H7 (cell line): ENCODE measurements at regions not wholly inside any gene's neighbourhood (a gene's known extent, or its start where the extent isn't known, plus 50 kb on each side); places are given as distances from the start of the nearest gene placed in this dataset.
"Not testable (repeated sequence)": the region's sequence is repeated elsewhere in the genome, so short reads cannot be mapped to it uniquely, and the experiment has no call there.

ENCODE experiments used
- DNase-seq: peaks from one replicate; pipeline ENCODE4 v3.0.0; 2012
- H3K27me3 ChIP-seq: 2 replicates; pipeline ENCODE4 v1.6.0; 2011; ENCODE audit warnings: mild to moderate bottlenecking, low read length; ENCODE audit not compliant: control insufficient read depth, insufficient read depth
- H3K36me3 ChIP-seq: replicated peaks from 2 replicates; pipeline ENCODE4 v1.5.1; 2011; ENCODE audit warnings: low read length; ENCODE audit not compliant: control insufficient read depth, insufficient read depth
- H3K4me3 ChIP-seq: 2 replicates; pipeline ENCODE4 v1.5.1; 2011; ENCODE audit warnings: low read depth, mild to moderate bottlenecking, control low read depth, low read length, moderate library complexity; ENCODE audit not compliant: insufficient read depth

DNA sequence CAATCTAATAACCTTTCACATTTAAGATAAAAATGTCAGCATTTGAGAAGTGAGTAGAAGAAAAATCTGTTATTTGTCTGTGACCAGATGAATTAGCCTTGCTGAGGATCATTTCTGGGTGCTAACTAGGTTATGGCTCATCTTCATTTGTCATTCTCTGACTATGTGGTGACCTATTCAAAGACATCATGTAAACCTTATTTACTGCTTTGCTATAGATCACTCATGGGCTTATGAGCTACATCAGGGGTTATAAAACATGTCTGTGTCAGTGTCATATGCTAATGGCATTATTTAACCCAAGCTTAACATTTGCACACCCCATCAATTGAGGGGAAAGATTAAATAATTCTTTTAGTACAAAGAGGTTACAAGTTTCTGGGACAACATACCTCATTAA, 555.5 kb upstream of the CYLC2 start:
- no peaks in the 10 kb centered on the region for H3K27me3 ChIP-seq
- no peak for DNase-seq
- H3K4me3 ChIP-seq = no peak overlapping the region
- no peaks in the 10 kb centered on the region for H3K36me3 ChIP-seq

- not testable (repeated sequence) for H3K36me3 ChIP-seq, DNase-seq, H3K4me3 ChIP-seq, H3K27me3 ChIP-seq
Measured at GRCh38 chr9:102436599-102436998, 558.5 kb upstream of the CYLC2 start.

DNA sequence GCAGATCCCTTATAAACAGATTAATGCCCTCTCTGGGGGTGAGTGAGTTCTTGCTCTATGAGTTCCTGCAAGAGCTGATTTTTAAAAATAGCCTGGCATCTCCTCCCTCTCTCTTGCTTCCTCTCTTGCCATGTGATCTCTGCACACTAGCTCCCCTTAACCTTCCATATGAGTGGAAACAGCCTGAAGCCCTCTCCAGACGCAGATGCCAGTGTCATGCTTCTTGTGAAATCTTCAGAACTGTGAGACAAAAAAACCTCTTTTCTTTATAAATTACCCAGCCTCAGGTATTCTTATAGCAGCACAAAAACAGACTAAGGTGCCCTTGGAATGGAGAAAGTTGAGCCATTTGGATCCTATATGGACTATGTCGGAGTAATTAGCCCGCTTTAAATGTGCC, 559.7 kb upstream of the CYLC2 start:
- no peak overlapping the region for H3K4me3 ChIP-seq
- H3K36me3 ChIP-seq = no peaks in the 10 kb centered on the region
- DNase-seq = no peak

GRCh38 chr9:102434545-102434944, 560.6 kb upstream of the CYLC2 start:
- no peaks in the 10 kb centered on the region for H3K36me3 ChIP-seq
- no peak for DNase-seq
- H3K4me3 ChIP-seq = no peak overlapping the region
- H3K27me3 ChIP-seq = no peaks in the 10 kb centered on the region

More for the DNA sequence above, 559.7 kb upstream of the CYLC2 start:
- H3K27me3 ChIP-seq = no peaks in the 10 kb centered on the region

GRCh38 chr9:102428305-102428704, 566.8 kb upstream of the CYLC2 start:
- Histone ChIP-seq H3K4me3 (no peak overlapping the region), H3K36me3 (no peaks in the 10 kb centered on the region)

GRCh38 chr9:102416251-102416650, 578.9 kb upstream of the CYLC2 start:
- DNase-seq, H3K27me3 ChIP-seq, H3K4me3 ChIP-seq, H3K36me3 ChIP-seq: not testable (repeated sequence)

More at GRCh38 chr9:102428305-102428704, 566.8 kb upstream of the CYLC2 start:
- no peaks in the 10 kb centered on the region for H3K27me3 ChIP-seq
- no peak for DNase-seq

GRCh38 chr9:102405218-102405867, 589.8 kb upstream of the CYLC2 start:
- DNase-seq = no peak
- H3K4me3 ChIP-seq = no peak overlapping the region
- H3K27me3 ChIP-seq = no peaks in the 10 kb centered on the region
- H3K36me3 ChIP-seq = no peaks in the 10 kb centered on the region

- no peak overlapping the region for H3K4me3 ChIP-seq
- H3K27me3 ChIP-seq = no peaks in the 10 kb centered on the region
- no peaks in the 10 kb centered on the region for H3K36me3 ChIP-seq
- no peak for DNase-seq
Measured at GRCh38 chr9:102403514-102403913, 591.6 kb upstream of the CYLC2 start.

GRCh38 chr9:102398205-102398604, 596.9 kb upstream of the CYLC2 start:
- Histone ChIP-seq H3K36me3 (no peaks in the 10 kb centered on the region), H3K27me3 (no peaks in the 10 kb centered on the region), H3K4me3 (no peak overlapping the region)
- DNase-seq = no peak

DNA sequence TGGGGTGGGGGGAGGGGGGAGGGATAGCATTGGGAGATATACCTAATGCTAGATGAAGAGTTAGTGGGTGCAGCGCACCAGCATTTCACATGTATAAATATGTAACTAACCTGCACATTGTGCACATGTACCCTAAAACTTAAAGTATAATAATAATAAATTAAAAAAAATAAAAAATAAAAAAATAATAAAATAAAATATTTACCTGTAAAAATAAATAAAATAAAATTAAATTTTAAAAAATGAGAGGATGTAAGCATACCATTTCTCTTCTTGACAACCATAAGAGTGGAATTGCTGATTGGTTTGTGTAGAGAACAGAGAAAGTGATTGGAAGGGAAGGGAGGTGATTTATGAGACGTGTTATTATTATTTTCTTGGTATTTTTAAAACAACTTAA, 609.5 kb upstream of the CYLC2 start:
- DNase-seq, H3K27me3 ChIP-seq, H3K36me3 ChIP-seq, H3K4me3 ChIP-seq: not testable (repeated sequence)

- no peaks in the 10 kb centered on the region for H3K27me3 ChIP-seq
- no peaks in the 10 kb centered on the region for H3K36me3 ChIP-seq
- no peak overlapping the region for H3K4me3 ChIP-seq
- no peak for DNase-seq
Measured at GRCh38 chr9:102362470-102363132, 624.2 kb upstream of the GRIN3A start.

- Histone ChIP-seq H3K4me3 (no peak overlapping the region), H3K36me3 (no peaks in the 10 kb centered on the region), H3K27me3 (no peaks in the 10 kb centered on the region)
- no peak for DNase-seq
Measured at GRCh38 chr9:102360846-102361245, 622.4 kb upstream of the GRIN3A start.

- no peak for DNase-seq
- H3K27me3 ChIP-seq = no peaks in the 10 kb centered on the region
- no peaks in the 10 kb centered on the region for H3K36me3 ChIP-seq
- H3K4me3 ChIP-seq = no peak overlapping the region
Measured at GRCh38 chr9:102355982-102356381, 617.5 kb upstream of the GRIN3A start.

DNA sequence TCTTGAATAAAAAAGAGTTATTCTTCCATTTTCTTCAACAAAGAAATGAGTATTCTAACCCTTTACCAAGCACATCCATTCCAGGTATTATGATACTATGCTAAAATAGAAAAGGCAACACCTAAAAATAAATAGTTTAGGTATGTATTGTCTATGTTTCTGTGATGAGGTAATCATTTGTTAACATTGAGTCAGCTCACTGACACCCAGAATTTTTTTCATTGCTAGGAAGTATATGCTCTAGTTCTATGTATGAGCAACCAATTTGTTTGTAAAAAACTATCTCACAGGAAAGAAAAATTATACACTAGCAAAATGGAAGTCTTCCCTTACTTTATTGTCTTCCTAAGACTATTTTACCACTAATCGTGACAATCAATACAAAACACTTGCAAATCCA, 615.6 kb upstream of the GRIN3A start:
- no peak overlapping the region for H3K4me3 ChIP-seq
- DNase-seq = no peak
- no peaks in the 10 kb centered on the region for H3K27me3 ChIP-seq
- H3K36me3 ChIP-seq = no peaks in the 10 kb centered on the region

DNA sequence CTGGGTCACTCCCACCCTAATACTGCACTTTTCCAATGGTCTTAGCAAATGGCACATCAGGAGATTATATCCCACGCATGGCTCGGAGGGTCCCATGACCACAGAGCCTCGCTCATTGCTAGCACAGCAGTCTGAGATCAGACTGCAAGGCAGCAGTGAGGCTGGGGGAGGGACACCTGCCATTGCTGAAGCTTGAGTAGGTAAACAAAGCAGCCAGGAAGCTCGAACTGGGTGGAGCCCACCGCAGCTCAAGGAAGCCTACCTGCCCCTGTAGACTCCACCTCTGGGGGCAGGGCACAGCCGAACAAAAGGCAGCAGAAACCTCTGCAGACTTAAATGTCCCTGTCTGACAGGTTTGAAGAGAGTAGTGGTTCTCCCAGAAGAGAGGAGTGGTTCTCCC, 599.0 kb upstream of the GRIN3A start:
- not testable (repeated sequence) for DNase-seq, H3K4me3 ChIP-seq, H3K36me3 ChIP-seq, H3K27me3 ChIP-seq
